Smooth muscle cell (in vitro differentiated cells): ENCODE measurements at regions not wholly inside any gene's neighbourhood (a gene's known extent, or its start where the extent isn't known, plus 50 kb on each side); places are given as distances from the start of the nearest gene placed in this dataset.

ENCODE experiments used
- DNase-seq: peaks from one replicate; lab custom pipeline; 2025; ENCODE audit not compliant: unreplicated experiment; lab: John Stamatoyannopoulos, UW
- H2AFZ ChIP-seq: fragments of 200-600 bp; sonication (generic); 2 replicates; pipeline ENCODE4 v1.6.0; 2016; ENCODE audit warnings: antibody characterized with exemption, low read depth, mild to moderate bottlenecking
- H3F3A ChIP-seq: fragments of 200-600 bp; sonication (generic); 2 replicates; pipeline ENCODE4 v1.6.0; 2017; ENCODE audit warnings: antibody characterized with exemption, low read depth
- H3K27ac ChIP-seq: fragments of 200-600 bp; sonication (generic); 2 replicates; pipeline ENCODE4 v1.5.1; 2016; ENCODE audit warnings: low read depth, mild to moderate bottlenecking
- H3K27me3 ChIP-seq: fragments of 200-600 bp; sonication (generic); 2 replicates; pipeline ENCODE4 v1.6.1; 2016; ENCODE audit warnings: low read depth, mild to moderate bottlenecking
- H3K36me3 ChIP-seq: fragments of 200-600 bp; sonication (generic); 2 replicates; pipeline ENCODE4 v1.5.1; 2016; ENCODE audit warnings: low read depth
- H3K4me1 ChIP-seq: fragments of 200-600 bp; sonication (generic); 2 replicates; pipeline ENCODE4 v1.5.1; 2016; ENCODE audit warnings: low read depth
- H3K4me2 ChIP-seq: fragments of 200-600 bp; sonication (generic); 2 replicates; pipeline ENCODE4 v1.6.0; 2016; ENCODE audit warnings: mild to moderate bottlenecking
- H3K4me3 ChIP-seq: fragments of 200-600 bp; sonication (generic); 2 replicates; pipeline ENCODE4 v1.5.1; 2016; ENCODE audit warnings: mild to moderate bottlenecking
- H3K79me2 ChIP-seq: fragments of 200-600 bp; sonication (generic); 2 replicates; pipeline ENCODE4 v1.6.0; 2016; ENCODE audit warnings: low read depth, mild to moderate bottlenecking
- H3K9ac ChIP-seq: fragments of 200-600 bp; sonication (generic); 2 replicates; pipeline ENCODE4 v1.6.0; 2016; ENCODE audit warnings: low read depth
- H3K9me3 ChIP-seq: fragments of 200-600 bp; sonication (generic); replicated peaks from 2 replicates; pipeline ENCODE4 v1.5.1; 2016; ENCODE audit warnings: low read depth
- H4K20me1 ChIP-seq: fragments of 200-600 bp; sonication (generic); 2 replicates; pipeline ENCODE4 v1.6.0; 2016; ENCODE audit warnings: low read depth
- CTCF ChIP-seq: fragments of 200-600 bp; sonication (generic); IDR thresholded peaks from 2 replicates; pipeline ENCODE4 v1.5.1; 2017; ENCODE audit warnings: borderline replicate concordance, mild to moderate bottlenecking, antibody characterized with exemption; ENCODE audit not compliant: insufficient read depth, poor library complexity, severe bottlenecking
- WGBS: methylation state at CpG from one replicate; pipeline ENCODE4 v1.1.7; 2016; ENCODE audit warnings: low lambda C conversion rate; 5-methylcytosine and 5-hydroxymethylcytosine counted together

DNA sequence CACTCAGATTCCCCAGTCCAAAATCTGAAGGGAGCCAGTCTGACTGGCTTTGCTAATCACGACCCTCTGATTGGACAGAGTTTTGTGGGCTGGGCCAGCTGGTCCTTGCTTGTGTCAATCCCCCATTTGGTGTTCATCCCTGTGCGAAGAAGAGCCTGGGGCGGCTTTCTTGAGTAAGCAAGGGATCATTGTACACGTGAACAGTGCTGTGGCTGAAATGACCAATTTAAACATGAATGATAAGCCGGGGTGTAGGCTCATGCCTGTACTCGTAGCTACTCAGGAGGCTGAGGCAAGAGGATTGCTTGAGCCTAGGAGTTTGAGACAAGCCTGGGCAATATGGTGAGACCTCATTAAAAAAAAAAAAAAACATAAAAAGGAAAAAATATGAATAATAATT, 379.1 kb downstream of the RAPGEF2 start:
- Histone ChIP-seq H3F3A (no peaks in the 10 kb centered on the region), H3K4me1 (no peaks in the 10 kb centered on the region), H3K36me3 (no peaks in the 10 kb centered on the region), H3K9ac (no peak overlapping the region), H3K27me3 (no peaks in the 10 kb centered on the region), H3K4me3 (no peak overlapping the region), H3K9me3 (no peaks in the 10 kb centered on the region), H3K79me2 (no peaks in the 10 kb centered on the region), H4K20me1 (no peaks in the 10 kb centered on the region), H3K4me2 (no peak overlapping the region), H3K27ac (no peak overlapping the region), H2AFZ (no peak overlapping the region)
- 69% methylated on average over 6 of the region's 6 CpGs for whole genome bisulfite sequencing
- TF ChIP-seq CTCF, result no peak
- DNase-seq, result no peak

DNA sequence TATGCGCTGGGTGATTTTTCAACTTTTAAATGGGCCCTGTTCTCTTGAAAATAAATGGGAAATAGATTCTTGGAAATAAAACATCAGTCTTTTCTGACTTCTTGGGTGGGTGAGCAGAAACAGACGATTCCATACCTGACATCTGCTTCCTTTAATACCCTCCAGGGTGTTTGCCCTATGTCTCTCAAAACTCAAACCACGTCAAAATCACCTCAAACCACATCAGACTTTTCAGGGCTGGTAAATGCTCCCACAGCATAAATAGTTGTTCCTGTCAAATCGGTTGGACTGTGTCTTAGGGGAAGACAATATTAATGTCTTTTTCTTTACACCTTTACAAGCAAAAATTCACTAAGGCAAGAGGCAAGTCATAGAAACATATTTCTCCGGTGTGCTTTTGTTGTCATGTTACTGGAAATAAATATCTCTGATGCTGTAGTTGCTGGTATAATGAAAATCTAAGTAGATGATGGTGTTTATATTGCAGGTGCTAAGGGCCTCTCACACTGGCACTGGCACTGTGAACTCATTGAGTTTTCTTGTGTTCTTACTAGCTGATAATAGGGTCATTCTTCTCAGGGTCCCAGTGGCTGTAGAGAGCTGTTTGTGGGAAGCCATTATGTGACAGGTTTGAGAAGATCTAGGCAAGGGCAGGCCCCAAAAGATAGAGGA, 380.4 kb downstream of the RAPGEF2 start:
- Histone ChIP-seq H3K4me1 (no peaks in the 10 kb centered on the region), H3K27me3 (no peaks in the 10 kb centered on the region), H3K79me2 (no peaks in the 10 kb centered on the region), H2AFZ (no peak overlapping the region), H3K27ac (no peak overlapping the region), H3K4me3 (no peak overlapping the region), H3F3A (no peaks in the 10 kb centered on the region), H3K9me3 (no peaks in the 10 kb centered on the region), H3K36me3 (no peaks in the 10 kb centered on the region), H3K9ac (no peak overlapping the region), H3K4me2 (no peak overlapping the region), H4K20me1 (no peaks in the 10 kb centered on the region)
- no peak for DNase-seq
- TF ChIP-seq CTCF, result no peak
- 77% methylated on average over 5 of the region's 5 CpGs for WGBS

GRCh38 chr4:159483782-159484741, 381.2 kb downstream of the RAPGEF2 start:
- no peaks in the 10 kb centered on the region for H4K20me1 ChIP-seq
- TF ChIP-seq CTCF, result no peak
- WGBS, result 57% methylated on average over 6 of the region's 6 CpGs
- H3K36me3 ChIP-seq, result no peaks in the 10 kb centered on the region
- no peak overlapping the region for H3K9ac ChIP-seq
- H3K9me3 ChIP-seq, result no peaks in the 10 kb centered on the region
- no peak overlapping the region for H3K27ac ChIP-seq
- H3F3A ChIP-seq, result no peaks in the 10 kb centered on the region
- H3K4me2 ChIP-seq, result no peak overlapping the region
- no peaks in the 10 kb centered on the region for H3K4me1 ChIP-seq
- no peak overlapping the region for H2AFZ ChIP-seq
- no peaks in the 10 kb centered on the region for H3K27me3 ChIP-seq
- no peak for DNase-seq
- no peaks in the 10 kb centered on the region for H3K79me2 ChIP-seq
- no peak overlapping the region for H3K4me3 ChIP-seq
